HG03196 (cell line): ENCODE measurements at regions not wholly inside any gene's neighbourhood (a gene's known extent, or its start where the extent isn't known, plus 50 kb on each side); places are given as distances from the start of the nearest gene placed in this dataset.
"Not testable (repeated sequence)": the region's sequence is repeated elsewhere in the genome, so short reads cannot be mapped to it uniquely, and the experiment has no call there.

Experiments used
- ATAC-seq: cut with Tn5 transposase; IDR thresholded peaks from one replicate; pipeline ENCODE4 v1.9.1; 2021; ENCODE audit not compliant: unreplicated experiment

DNA sequence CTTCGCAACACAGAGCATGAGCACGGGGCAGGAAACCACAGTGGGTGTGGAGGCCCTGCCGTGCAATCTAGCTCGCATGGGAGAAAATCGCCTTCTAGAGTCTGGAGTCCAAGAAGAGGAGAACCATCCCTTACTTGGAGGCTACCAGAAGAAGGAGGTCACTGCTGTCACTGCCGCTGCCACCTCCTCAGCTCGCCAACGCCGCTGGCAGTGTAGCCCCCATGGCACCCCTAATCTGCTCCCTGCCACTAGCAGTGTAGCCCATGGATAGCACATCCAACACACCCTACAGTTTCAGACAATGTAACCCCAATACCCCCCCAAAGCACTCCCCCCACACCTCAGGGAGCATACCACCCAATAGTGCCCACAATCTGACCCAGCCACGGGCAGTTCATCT lies 438.0 kb upstream of the ZNF337 start:
- ATAC-seq = no peak

DNA sequence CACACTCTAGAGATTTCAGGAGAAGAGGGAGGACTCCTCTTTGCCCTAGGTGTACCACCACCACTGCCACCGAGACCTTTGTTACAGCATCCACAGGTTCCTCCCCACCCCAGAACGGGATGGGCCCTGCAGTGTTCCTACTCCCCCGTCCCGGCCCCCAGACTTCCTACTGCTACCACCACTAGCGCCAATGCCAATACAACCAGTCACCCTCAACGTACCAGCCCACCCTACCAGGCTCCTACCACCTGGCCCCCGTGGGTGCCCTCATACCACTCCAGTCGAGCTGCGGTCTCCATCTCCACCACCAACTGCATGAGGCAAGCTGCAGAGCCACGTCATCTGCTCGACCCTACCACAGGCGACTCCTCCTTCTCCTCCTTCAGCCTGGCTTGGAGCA lies 437.1 kb upstream of the ZNF337 start:
- not testable (repeated sequence) for ATAC-seq

DNA sequence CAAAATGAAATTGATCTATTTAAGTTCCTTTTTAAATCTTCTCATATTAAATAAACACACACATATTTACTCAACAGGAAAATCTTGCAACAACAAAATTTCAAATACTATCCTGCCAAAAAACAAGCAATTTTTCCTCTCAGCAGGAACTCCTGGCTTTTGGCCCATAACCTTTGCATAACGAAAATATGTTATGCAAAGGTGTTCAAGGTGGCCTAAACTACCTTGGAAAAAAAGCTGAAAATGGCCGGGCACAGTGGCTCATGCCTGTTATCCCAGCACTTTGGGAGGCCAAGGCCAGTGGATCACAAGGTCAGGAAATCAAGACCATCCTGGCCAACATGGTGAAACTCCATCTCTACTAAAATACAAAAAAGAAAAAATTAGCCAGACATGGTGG lies 424.3 kb upstream of the ZNF337 start:
- ATAC-seq = not testable (repeated sequence)

DNA sequence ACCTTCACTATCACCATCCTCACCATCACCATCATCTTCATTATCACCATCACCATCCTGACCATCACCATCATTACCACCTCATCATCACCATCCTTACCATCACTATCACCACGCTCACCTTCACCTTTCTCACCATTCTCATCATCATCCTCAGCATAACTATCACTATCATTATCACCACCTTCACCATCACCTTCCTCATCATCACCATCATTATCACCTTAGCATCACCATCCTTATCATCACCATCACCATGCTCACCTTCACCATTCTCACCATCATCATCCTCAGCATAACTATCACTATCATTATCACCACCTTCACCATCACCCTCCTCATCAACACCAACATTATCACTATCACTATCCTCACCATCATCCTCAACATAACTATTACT lies 397.8 kb upstream of the ZNF337 start:
- not testable (repeated sequence) for ATAC-seq

DNA sequence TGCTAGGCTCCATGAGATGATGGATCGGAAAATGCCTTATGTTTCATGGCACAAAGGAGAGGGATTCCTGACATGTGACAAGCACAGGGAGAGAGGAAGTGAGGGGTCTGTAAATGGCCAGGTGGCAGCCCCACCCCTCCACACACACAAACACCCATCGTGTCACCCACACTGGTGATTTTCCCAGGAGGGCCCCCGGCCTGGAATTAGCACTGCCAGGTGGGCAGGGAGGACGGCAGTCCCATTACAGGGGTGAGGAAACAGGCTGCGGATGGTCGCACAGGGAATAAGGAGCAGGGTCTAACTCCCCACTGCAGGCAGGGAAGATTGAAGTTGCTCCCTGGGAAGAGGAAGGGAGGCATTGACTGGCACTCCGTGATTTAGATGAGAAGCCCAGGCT lies 395.3 kb upstream of the ZNF337 start:
- ATAC-seq = not testable (repeated sequence)

GRCh38 chr20:26086195-26086594 lies 389.5 kb upstream of the ZNF337 start:
- not testable (repeated sequence) for ATAC-seq

DNA sequence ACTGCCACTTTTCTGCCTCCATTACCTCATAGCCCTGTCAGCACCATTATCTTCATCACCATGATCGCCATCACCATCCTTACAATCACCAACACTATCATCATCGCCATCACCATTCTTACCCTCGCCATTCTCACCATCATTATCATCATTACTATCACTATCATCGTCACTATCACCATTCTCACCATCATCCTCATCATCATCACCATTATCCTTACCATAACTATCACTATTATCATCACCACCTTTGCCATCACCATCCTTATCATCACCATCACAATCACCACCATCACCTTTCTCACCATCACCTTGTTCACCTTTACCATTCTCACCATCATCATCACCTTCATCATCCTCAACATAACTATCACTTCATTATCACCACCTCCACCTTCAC lies 377.3 kb upstream of the ZNF337 start:
- ATAC-seq = not testable (repeated sequence)

DNA sequence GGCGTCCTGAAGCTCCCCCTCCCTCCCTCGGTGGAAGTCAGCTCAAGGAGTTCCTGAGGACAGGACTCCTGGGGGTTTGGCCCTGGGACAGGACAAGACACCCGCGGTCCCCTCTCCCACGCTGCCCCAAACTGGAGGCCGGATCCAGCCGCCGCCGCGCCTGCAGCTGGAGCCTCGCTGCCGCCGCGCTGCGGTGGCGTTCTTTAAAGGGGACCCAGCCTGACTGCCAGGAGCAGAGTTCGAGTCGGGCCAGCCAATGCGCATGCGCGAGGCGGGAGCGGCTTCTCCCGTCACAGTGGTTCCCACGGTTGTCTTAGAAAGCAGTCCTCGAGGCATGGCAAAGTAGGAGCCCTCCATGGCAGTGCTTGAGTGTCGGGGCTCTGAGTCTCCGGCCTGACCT lies 362.7 kb upstream of the ZNF337 start:
- not testable (repeated sequence) for ATAC-seq

- ATAC-seq = not testable (repeated sequence)
Measured at GRCh38 chr20:26058446-26058845, 361.8 kb upstream of the ZNF337 start.

DNA sequence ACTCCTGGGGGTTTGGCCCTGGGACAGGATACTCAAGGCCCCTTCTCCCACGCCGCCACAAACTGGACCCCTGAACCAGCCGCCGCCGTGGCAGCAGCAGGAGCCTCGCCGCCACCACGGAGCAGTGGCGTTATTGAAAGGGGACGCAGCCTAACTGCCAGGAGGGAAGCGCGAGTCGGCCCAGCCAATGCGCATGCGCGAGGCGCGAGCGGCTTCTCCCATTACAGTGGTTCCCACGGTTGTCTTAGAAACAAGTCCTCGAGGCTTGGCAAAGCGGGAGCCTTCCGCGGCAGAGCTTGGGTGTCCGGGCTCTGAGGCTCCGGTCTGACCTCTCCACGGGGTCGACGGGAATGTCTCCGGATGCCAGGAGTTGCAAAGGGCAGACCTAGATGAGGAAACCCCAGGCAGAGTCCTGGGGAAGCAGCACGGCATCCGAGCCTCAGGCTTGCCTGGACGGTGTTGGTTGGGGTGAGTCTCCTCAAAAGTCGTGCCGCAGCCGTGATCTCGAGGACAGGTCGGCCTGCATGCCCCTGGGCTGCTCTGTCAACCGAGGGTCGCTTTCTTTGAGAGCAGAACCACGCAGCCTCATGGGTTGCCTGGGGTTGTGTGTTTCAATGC lies 360.6 kb upstream of the ZNF337 start:
- ATAC-seq = not testable (repeated sequence)

GRCh38 chr20:26025792-26026191 lies 329.1 kb upstream of the ZNF337 start:
- not testable (repeated sequence) for ATAC-seq

GRCh38 chr20:26010942-26011276 lies 314.3 kb upstream of the ZNF337 start:
- ATAC-seq = not testable (repeated sequence)

- not testable (repeated sequence) for ATAC-seq
Measured at GRCh38 chr20:26010224-26010941, 313.7 kb upstream of the ZNF337 start.

GRCh38 chr20:26009402-26010223 lies 313.0 kb upstream of the ZNF337 start:
- ATAC-seq = not testable (repeated sequence)

DNA sequence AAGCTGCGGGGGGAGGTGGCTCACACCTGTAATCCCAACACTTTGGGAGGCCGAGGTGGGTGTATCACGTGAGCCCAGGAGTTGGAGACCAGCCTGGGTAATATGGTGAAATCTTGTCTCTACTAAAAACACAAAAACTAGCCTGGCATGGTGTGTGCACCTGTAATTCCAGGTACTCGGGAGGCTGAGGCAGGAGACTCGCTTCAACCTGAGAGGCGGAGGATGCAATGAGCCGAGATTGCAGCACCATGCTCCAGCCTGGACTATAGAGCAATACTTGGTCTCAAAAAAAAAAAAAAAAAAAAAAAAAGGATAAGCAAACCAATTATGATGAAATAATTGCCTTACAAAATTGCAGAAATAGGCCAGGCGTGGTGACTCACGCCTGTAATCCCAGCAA lies 311.4 kb upstream of the ZNF337 start:
- ATAC-seq = not testable (repeated sequence)

DNA sequence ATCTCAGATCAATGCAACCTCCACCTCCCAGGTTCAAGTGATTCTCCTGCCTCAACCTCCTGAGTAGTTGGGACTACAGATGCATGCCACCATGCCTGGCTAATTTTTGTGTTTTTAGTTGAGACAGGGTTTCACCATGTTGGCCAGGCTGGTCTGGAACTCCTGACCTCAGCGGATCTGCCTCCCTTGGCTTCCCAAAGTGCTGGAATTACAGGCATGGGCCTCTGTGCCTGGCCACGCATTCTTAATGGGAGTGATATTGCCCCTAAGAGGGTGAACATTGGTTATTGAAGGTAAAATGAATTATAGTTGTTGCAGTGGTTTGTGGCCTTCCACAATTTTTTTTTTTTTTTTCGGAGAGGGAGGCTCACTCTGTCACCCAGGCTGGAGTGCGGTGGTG lies 309.5 kb upstream of the ZNF337 start:
- not testable (repeated sequence) for ATAC-seq

GRCh38 chr20:26003959-26004358 lies 307.3 kb upstream of the ZNF337 start:
- ATAC-seq = not testable (repeated sequence)

- ATAC-seq = not testable (repeated sequence)
Measured at GRCh38 chr20:25997367-25998038, 300.9 kb upstream of the ZNF337 start.

DNA sequence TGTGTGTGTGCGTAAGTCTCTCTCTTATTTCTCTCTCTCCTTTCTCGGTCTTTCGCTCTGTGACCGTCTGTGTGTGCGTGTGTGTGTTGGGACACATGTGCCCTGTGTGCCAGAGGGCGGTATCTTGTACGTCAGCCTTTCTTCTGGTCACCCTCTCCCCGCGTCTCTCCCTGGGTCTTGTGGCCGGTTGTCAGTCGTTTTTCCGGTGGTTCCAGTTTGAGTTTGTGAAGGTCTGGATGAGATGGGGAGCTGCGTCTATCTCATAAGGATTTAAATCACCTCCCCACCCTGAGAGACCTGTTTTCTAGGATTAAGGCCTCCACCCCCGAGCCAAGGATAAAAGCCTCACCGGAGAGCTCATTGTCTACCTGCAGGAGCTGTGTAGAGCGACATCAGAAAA lies 295.5 kb upstream of the ZNF337 start:
- no peak for ATAC-seq

GRCh38 chr20:25991756-25992130 lies 295.1 kb upstream of the ZNF337 start:
- ATAC-seq = no peak

- ATAC-seq = no peak
Measured at GRCh38 chr20:25991051-25991755, 294.6 kb upstream of the ZNF337 start.
